Mucosa of descending colon (tissue), 3 donors: ENCODE measurements at regions not wholly inside any gene's neighbourhood (a gene's known extent, or its start where the extent isn't known, plus 50 kb on each side); places are given as distances from the start of the nearest gene placed in this dataset.

Source experiments
- ATAC-seq: fragments of 200-7000 bp; cut with Tn5 transposase; one replicate; pipeline ENCODE4 v1.9.1; 2020; ENCODE audit warnings: mild to moderate bottlenecking, moderate library complexity
- DNase-seq, 3 donors: peaks; one replicate each; pipeline ENCODE4 v3.0.0-alpha.2; 2020
- H3K36me3 ChIP-seq: fragments of 200-600 bp; one replicate; pipeline ENCODE4 v1.8.0; 2021; ENCODE audit warnings: low read depth, mild to moderate bottlenecking
- H3K4me1 ChIP-seq: fragments of 200-600 bp; one replicate; pipeline ENCODE4 v1.8.0; 2021; ENCODE audit warnings: low read depth, mild to moderate bottlenecking
- H3K4me3 ChIP-seq: fragments of 200-600 bp; one replicate; pipeline ENCODE4 v1.8.0; 2021; ENCODE audit warnings: mild to moderate bottlenecking
- H3K9me3 ChIP-seq: fragments of 200-600 bp; one replicate; pipeline ENCODE4 v1.8.0; 2021; ENCODE audit warnings: mild to moderate bottlenecking
- intact Hi-C, 2 donors: fragments of 100-400 bp; cut with DNase I in 1 of 2; cut with micrococcal nuclease in 1 of 2; formaldehyde crosslinking; loops; one replicate each; pipeline versions ENCODE4 v1.11.0 to v1.11.1; 2022; cut with DNase I, micrococcal nuclease
- TF ChIP-seq, protein P1 (sequence below): fragments of 200-600 bp; IDR thresholded peaks from one replicate; pipeline ENCODE4 v1.8.0; 2022; ENCODE audit warnings: antibody characterized with exemption, mild to moderate bottlenecking
- donor health status: DM: no; HTN: no; CAD: no; lungs with moderate emphysema.
- donor health status: DM: no; HTN: no; CAD: no.
- donor health status: DM: no; HTN: yes; CAD: no.

DNA sequence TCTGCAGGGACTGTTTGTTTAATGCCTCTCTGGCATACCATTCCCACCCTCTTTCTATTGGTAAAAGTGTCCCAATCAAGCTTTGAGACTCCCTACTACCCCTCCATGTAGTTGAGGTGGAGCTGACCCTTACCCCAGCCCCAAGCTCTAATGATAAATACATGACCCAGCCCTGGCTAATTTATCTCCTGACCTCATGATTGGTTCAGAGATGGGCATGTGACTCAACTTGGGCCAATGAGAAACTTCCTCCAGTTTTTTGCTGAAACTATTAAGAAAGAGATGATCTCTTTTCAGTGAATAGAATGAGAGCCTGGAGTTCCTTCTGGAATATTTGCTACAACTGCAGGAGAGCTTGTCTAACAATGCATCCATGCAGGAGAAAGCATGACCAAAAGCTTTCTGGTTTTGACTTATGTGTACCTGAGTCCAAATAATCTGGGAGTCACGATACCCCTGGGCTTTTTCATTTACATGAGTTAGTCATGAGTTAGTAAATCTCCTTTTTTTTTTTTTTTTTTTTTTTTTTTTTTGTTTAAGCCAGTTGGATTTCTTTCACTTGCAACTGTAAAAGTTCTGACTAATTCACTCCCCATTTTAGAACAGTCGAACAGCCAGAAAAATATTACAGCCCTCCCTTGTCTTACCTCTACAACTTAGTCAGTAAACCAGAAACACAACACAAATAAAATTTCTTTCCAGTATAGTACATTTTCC lies 66.5 kb upstream of the TLK1 start:
- no peak overlapping the region for H3K4me3 ChIP-seq
- no peaks in the 10 kb centered on the region for H3K4me1 ChIP-seq
- no peaks in the 10 kb centered on the region for H3K36me3 ChIP-seq
- intact Hi-C loops, result no loop called here
- TF ChIP-seq, protein P1, sequence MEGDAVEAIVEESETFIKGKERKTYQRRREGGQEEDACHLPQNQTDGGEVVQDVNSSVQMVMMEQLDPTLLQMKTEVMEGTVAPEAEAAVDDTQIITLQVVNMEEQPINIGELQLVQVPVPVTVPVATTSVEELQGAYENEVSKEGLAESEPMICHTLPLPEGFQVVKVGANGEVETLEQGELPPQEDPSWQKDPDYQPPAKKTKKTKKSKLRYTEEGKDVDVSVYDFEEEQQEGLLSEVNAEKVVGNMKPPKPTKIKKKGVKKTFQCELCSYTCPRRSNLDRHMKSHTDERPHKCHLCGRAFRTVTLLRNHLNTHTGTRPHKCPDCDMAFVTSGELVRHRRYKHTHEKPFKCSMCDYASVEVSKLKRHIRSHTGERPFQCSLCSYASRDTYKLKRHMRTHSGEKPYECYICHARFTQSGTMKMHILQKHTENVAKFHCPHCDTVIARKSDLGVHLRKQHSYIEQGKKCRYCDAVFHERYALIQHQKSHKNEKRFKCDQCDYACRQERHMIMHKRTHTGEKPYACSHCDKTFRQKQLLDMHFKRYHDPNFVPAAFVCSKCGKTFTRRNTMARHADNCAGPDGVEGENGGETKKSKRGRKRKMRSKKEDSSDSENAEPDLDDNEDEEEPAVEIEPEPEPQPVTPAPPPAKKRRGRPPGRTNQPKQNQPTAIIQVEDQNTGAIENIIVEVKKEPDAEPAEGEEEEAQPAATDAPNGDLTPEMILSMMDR, result no peak
- no peaks in the 10 kb centered on the region for H3K9me3 ChIP-seq
- DNase-seq, result no peak
- ATAC-seq, result no peak

DNA sequence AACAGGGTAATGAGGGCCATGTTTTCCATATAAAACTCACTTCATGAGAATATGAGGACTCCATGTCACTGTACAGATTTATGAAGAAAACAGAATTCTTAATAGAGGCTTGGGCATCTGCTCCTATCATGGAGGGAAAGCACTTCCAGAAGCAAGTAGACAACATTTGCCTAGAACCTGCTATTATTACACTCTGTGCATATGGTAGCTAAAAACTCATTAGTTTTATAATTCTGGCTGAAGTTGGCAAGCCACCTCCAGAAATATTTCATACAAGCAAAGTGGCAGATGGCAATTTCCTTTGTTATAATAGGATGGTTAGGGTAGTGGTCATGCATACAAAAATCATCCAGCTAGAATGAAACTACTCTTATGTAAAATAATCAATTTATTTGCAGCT lies 65.8 kb upstream of the TLK1 start:
- no peaks in the 10 kb centered on the region for H3K36me3 ChIP-seq
- no peaks in the 10 kb centered on the region for H3K4me1 ChIP-seq
- TF ChIP-seq, protein P1, result no peak
- DNase-seq, result no peak
- H3K4me3 ChIP-seq, result no peak overlapping the region
- no peaks in the 10 kb centered on the region for H3K9me3 ChIP-seq
- no peak for ATAC-seq
- intact Hi-C loops, result no loop called here

DNA sequence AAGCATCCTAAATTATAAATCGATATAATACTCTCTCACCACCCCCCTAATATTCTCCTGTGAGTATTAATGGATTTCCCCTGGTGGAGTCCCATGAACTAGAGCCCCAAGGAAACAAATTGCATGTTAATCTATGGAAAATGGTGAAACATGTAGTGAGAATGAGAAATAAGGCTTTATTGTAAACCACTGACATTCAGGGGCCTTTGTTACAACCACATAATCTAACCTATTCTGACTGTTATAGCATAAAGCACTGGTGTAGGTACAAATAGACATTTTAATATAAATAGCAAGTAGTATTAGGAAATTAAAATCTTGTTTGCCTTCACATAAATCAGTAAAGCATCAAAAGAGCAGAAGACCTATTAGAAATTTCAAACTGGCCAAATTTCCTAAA lies 65.3 kb upstream of the TLK1 start:
- H3K36me3 ChIP-seq, result no peaks in the 10 kb centered on the region
- intact Hi-C loops, result no loop called here
- H3K9me3 ChIP-seq, result no peaks in the 10 kb centered on the region
- H3K4me3 ChIP-seq, result no peak overlapping the region
- ATAC-seq (no peak), DNase-seq (no peak)
- TF ChIP-seq, protein P1, result no peak
- no peaks in the 10 kb centered on the region for H3K4me1 ChIP-seq

DNA sequence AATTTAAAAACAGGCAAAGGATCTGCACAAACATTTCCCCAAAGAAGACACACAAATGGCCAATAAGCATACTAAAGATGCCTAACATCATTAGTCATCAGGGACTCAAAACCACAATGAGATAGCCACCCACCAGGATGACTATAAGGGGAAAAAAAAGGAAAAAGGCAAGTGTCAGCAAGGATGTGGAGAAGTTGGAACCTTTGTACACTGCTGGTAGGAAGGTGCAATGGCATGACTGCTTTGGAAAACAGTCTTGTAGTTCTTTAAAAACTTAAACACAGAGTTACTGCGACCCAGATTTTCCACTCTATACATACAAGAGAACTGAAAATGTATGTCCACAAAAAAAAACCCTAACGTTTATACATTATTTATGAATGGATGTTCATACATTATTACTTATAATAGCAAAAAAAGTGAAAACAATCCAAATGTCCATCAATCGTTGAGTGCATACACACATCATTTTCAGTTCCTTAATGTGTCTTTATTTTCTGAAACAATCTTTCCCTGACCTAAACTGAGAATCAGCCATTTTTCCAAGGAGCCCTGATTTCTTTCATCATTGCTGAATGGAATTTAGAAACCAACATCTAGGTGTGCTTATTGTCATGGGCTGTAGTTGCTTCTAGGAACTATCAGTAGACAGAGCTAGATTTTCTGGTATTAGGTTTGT lies 64.7 kb upstream of the TLK1 start:
- ATAC-seq, result no peak
- TF ChIP-seq, protein P1, result no peak
- no peak for DNase-seq

DNA sequence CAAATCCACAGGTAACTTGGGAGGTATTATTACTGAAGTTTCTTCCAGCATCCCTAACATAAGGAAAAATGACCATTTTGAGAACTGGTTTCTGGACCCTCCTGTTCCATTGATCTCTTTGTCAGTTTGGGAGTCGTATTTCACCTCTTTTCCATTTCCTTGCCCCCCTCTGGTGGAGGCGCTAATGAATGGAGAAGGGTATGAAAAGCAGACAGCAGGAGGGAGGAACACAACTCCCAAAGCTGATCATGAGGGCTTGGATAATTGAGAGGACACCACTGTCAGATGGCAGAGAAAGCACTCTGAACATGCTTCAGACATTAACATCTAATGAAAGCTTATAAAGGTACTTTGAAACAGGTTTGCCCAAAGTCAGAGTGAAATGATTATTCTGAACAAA lies 56.6 kb upstream of the TLK1 start:
- ATAC-seq (no peak), DNase-seq (no peak)
- Histone ChIP-seq H3K4me3 (no peak overlapping the region), H3K4me1 (no peaks in the 10 kb centered on the region), H3K36me3 (no peaks in the 10 kb centered on the region), H3K9me3 (no peaks in the 10 kb centered on the region)
- TF ChIP-seq, protein P1, result no peak
- intact Hi-C loops, result no loop called here

More for the DNA sequence above, 64.7 kb upstream of the TLK1 start:
- Histone ChIP-seq H3K36me3 (no peaks in the 10 kb centered on the region), H3K4me1 (no peaks in the 10 kb centered on the region), H3K9me3 (no peaks in the 10 kb centered on the region), H3K4me3 (no peak overlapping the region)
- intact Hi-C loops, result no loop called here
